ENCODE measurements at regions not wholly inside any gene's neighbourhood (a gene's known extent, or its start where the extent isn't known, plus 50 kb on each side); places are given as distances from the start of the nearest gene placed in this dataset.

- Mint-ChIP-seq H3K9me3 (no peaks in the 10 kb centered on the region), H3K4me1 (ENCODE audit: low read depth) (no peaks in the 10 kb centered on the region), H3K36me3 (ENCODE audit: low read depth) (no peaks in the 10 kb centered on the region), H3K27me3 (no peaks in the 10 kb centered on the region), H3K27ac (no peak overlapping the region), H3K4me3 (no peak overlapping the region)
- H3K9me3 ChIP-seq (ENCODE audit: control insufficient read depth in 1 of 2, insufficient read depth in 1 of 2, low read length in 2 of 2): no peaks in the 10 kb centered on the region
- ChIA-PET POLR2A (no interaction called here), CTCF (no interaction called here)
- no peaks in the 10 kb centered on the region for H3K4me1 ChIP-seq (ENCODE audit: insufficient read depth, low read length)
- intact Hi-C loops (cut with DNase I, micrococcal nuclease): no loop called here
- TF ChIP-seq CTCF (IDR thresholded peaks at IDR 0.05): no peak
- no peak overlapping the region for H3K4me3 ChIP-seq (ENCODE audit: low read length)
- DNase-seq (no peak), ATAC-seq (ENCODE audit: poor library complexity) (no peak)
- H3K27ac ChIP-seq (ENCODE audit: low read depth in 1 of 2, low read length in 2 of 2): no peak overlapping the region
- H3K27me3 ChIP-seq (ENCODE audit: control insufficient read depth in 1 of 2, insufficient read depth in 2 of 2, low read length in 2 of 2): no peaks in the 10 kb centered on the region
- H3K36me3 ChIP-seq (ENCODE audit: insufficient read depth, low read length): no peaks in the 10 kb centered on the region
Observed at GRCh38 chr18:1710114-1710513, 805.4 kb downstream of the ADCYAP1 start.

- H3K27ac ChIP-seq (ENCODE audit: low read depth in 1 of 2, low read length in 2 of 2): no peak overlapping the region
- TF ChIP-seq CTCF (IDR thresholded peaks at IDR 0.05): no peak
- ATAC-seq (ENCODE audit: poor library complexity) (no peak), DNase-seq (no peak)
- no peak overlapping the region for H3K4me3 Mint-ChIP-seq
- H3K9me3 ChIP-seq (ENCODE audit: control insufficient read depth in 1 of 2, insufficient read depth in 1 of 2, low read length in 2 of 2): no peaks in the 10 kb centered on the region
- no peaks in the 10 kb centered on the region for H3K36me3 ChIP-seq (ENCODE audit: insufficient read depth, low read length)
- CTCF ChIA-PET: no interaction called here
- no peaks in the 10 kb centered on the region for H3K4me1 ChIP-seq (ENCODE audit: insufficient read depth, low read length)
- no peak overlapping the region for H3K4me3 ChIP-seq (ENCODE audit: low read length)
- intact Hi-C loops (cut with DNase I, micrococcal nuclease): no loop called here
- POLR2A ChIA-PET: no interaction called here
- H3K27me3 ChIP-seq (ENCODE audit: control insufficient read depth in 1 of 2, insufficient read depth in 2 of 2, low read length in 2 of 2): no peaks in the 10 kb centered on the region
- H3K9me3 Mint-ChIP-seq: no peaks in the 10 kb centered on the region
- no peaks in the 10 kb centered on the region for H3K36me3 Mint-ChIP-seq (ENCODE audit: low read depth)
- no peaks in the 10 kb centered on the region for H3K27me3 Mint-ChIP-seq
- H3K27ac Mint-ChIP-seq: no peak overlapping the region
- no peaks in the 10 kb centered on the region for H3K4me1 Mint-ChIP-seq (ENCODE audit: low read depth)
Observed at GRCh38 chr18:1732143-1732542, 827.5 kb downstream of the ADCYAP1 start.

GRCh38 chr18:1746131-1746530 lies 825.2 kb downstream of the METTL4 start:
- ChIA-PET CTCF (no interaction called here), POLR2A (no interaction called here)
- no peaks in the 10 kb centered on the region for H3K36me3 ChIP-seq (ENCODE audit: insufficient read depth, low read length)
- Mint-ChIP-seq H3K36me3 (ENCODE audit: low read depth) (no peaks in the 10 kb centered on the region), H3K4me3 (no peak overlapping the region), H3K4me1 (ENCODE audit: low read depth) (no peaks in the 10 kb centered on the region), H3K27ac (no peak overlapping the region), H3K9me3 (peaks cover 6% of the 10 kb centered on the region), H3K27me3 (no peaks in the 10 kb centered on the region)
- DNase-seq: no peak
- TF ChIP-seq CTCF (IDR thresholded peaks at IDR 0.05): no peak
- H3K27me3 ChIP-seq (ENCODE audit: control insufficient read depth in 1 of 2, insufficient read depth in 2 of 2, low read length in 2 of 2): no peaks in the 10 kb centered on the region
- H3K9me3 ChIP-seq (ENCODE audit: control insufficient read depth in 1 of 2, insufficient read depth in 1 of 2, low read length in 2 of 2): no peaks in the 10 kb centered on the region
- peak overlapping the region in 1 of 2 donors; percentile 2 for H3K27ac ChIP-seq (ENCODE audit: low read depth in 1 of 2, low read length in 2 of 2)
- no peaks in the 10 kb centered on the region for H3K4me1 ChIP-seq (ENCODE audit: insufficient read depth, low read length)
- intact Hi-C loops (cut with DNase I, micrococcal nuclease): no loop called here
- no peak overlapping the region for H3K4me3 ChIP-seq (ENCODE audit: low read length)
- ATAC-seq (ENCODE audit: poor library complexity): no peak
